ENCODE measurements at regions not wholly inside any gene's neighbourhood (a gene's known extent, or its start where the extent isn't known, plus 50 kb on each side); places are given as distances from the start of the nearest gene placed in this dataset.
"Not testable (repeated sequence)": the region's sequence is repeated elsewhere in the genome, so short reads cannot be mapped to it uniquely, and the experiment has no call there.

DNA sequence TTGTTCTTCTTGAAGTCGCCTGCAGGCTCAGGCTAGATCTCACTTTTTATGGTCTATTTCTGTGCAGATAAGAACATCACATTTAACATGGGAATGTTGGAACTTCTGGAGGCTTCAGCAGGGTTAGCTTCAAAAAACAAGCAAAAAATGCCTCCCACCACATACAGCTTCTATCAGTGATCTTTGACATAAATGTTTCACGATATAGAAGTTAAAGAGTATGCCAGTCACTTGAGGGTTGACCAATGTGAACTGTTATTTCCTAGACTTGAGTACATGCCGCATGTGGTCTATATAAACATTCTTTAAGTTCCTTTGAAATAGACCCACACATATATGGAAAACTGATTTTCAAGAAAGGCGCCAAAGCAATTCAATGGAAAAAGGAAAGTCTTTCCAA lies 219.2 kb upstream of the KLF14 start:
- no peaks in the 10 kb centered on the region for H3K9me3 ChIP-seq
- H3K4me3 ChIP-seq: no peak overlapping the region
- H3K27me3 ChIP-seq: no peaks in the 10 kb centered on the region
- intact Hi-C loops (cut with DNase I; ENCODE audit: low total_unique reads): no loop called here
- no peaks in the 10 kb centered on the region for H3K36me3 ChIP-seq (ENCODE audit: low read depth, missing control alignments)
- H3K27ac ChIP-seq: no peak overlapping the region
- H3K4me1 ChIP-seq: no peaks in the 10 kb centered on the region
- no peak for DNase-seq
- 78 to 81% methylated on average over 4 of the region's 4 CpGs for WGBS, 2 donors
- no peak for TF ChIP-seq POLR2A (IDR thresholded peaks at IDR 0.05)
- TF ChIP-seq, protein P1, sequence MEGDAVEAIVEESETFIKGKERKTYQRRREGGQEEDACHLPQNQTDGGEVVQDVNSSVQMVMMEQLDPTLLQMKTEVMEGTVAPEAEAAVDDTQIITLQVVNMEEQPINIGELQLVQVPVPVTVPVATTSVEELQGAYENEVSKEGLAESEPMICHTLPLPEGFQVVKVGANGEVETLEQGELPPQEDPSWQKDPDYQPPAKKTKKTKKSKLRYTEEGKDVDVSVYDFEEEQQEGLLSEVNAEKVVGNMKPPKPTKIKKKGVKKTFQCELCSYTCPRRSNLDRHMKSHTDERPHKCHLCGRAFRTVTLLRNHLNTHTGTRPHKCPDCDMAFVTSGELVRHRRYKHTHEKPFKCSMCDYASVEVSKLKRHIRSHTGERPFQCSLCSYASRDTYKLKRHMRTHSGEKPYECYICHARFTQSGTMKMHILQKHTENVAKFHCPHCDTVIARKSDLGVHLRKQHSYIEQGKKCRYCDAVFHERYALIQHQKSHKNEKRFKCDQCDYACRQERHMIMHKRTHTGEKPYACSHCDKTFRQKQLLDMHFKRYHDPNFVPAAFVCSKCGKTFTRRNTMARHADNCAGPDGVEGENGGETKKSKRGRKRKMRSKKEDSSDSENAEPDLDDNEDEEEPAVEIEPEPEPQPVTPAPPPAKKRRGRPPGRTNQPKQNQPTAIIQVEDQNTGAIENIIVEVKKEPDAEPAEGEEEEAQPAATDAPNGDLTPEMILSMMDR (IDR thresholded peaks at IDR 0.05): no peak

DNA sequence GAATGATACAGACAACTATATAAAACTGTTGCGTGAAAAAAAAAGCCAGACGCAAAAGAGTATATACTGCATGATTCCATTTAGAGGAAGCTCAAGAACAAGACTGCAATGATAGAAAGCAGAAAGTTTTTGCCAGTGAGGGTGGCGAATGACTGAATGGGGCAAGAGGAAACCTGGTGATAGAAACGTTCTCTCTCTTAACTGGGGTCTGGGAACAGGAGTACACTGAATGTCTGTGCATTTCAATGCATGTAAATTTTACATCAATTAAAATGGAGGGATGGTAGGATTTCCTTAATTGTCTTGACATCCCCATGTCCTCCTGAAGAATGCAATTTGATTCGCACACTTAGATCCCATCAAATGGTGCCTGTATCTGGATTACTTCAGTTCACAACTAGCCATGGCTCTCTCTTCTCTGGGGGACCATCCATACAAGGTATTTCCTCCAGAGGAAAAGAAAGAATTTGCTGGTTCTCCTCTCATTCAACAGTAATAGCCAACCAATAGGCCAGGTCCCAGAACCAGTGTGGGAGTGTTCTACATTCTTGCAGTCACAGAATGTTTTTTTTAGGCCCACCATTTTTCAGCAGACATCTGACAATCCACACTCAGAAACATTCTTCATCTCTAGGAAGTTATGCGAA lies 221.0 kb upstream of the KLF14 start:
- Histone ChIP-seq H3K9me3 (no peaks in the 10 kb centered on the region), H3K27me3 (no peaks in the 10 kb centered on the region), H3K27ac (no peak overlapping the region), H3K4me3 (no peak overlapping the region), H3K4me1 (peaks cover 6% of the 10 kb centered on the region), H3K36me3 (ENCODE audit: low read depth, missing control alignments) (no peaks in the 10 kb centered on the region)
- intact Hi-C loops (cut with DNase I; ENCODE audit: low total_unique reads): no loop called here
- no peak for TF ChIP-seq POLR2A (IDR thresholded peaks at IDR 0.05)
- TF ChIP-seq, protein P1 (IDR thresholded peaks at IDR 0.05): no peak
- DNase-seq: no peak
- 91 to 95% methylated on average over 6 of the region's 6 CpGs for WGBS, 2 donors

DNA sequence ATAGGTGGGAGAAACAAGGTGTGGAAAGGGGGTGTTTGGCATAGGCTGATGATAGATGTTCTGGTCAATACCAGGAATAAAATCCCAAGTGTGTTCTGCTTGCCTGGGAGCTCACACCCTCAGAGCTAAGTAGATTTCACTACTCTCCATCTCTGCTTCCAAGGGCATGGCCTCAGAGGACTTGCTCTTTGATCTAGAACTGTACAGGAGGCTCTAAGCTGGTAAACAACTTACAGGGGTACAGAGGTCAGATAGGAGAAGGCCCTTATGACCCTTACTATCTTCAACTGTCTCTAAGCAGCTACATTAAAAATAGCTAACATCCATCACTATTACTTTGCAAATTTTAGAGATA lies 221.5 kb upstream of the KLF14 start:
- Histone ChIP-seq H3K4me3 (no peak overlapping the region), H3K27ac (no peak overlapping the region), H3K27me3 (no peaks in the 10 kb centered on the region), H3K9me3 (no peaks in the 10 kb centered on the region), H3K4me1 (peaks cover 11% of the 10 kb centered on the region), H3K36me3 (ENCODE audit: low read depth, missing control alignments) (no peaks in the 10 kb centered on the region)
- TF ChIP-seq POLR2A (IDR thresholded peaks at IDR 0.05): no peak
- TF ChIP-seq, protein P1 (IDR thresholded peaks at IDR 0.05): no peak
- no peak for DNase-seq
- intact Hi-C loops (cut with DNase I; ENCODE audit: low total_unique reads): no loop called here

DNA sequence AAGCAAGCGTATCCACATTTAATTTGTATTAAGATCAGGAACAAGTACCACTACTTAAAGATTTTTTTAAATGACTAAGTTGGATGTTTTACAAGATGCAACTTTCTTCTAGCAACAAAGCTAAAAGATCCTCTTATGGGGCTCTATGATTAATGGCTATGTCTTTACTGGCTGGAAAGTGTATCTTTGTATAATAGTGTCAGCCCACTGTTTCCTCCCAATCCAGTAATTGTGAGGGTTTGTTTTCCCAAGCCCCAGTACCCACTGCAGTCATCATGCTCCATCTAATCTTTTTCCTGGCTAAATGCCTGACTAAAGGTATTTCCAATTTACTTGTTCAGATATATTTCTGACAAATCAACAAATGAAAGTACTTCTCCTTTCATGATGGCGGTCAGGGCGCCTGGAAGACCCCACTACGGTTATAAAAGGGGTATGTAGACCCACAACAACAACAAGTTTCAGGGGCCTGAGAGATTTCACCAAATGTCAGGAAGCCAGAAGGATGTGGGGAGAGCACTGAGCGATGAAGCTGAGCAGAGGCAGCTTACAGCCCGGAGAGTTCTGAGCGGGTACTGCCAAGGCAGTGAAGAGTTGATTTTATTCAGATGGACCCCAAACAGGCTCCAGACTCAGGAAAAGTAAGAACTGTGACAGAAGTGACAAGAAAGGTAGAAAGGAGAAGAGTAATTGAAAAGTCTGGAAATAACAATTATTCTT lies 222.6 kb upstream of the KLF14 start:
- DNase-seq: no peak
- Histone ChIP-seq H3K9me3 (no peaks in the 10 kb centered on the region), H3K4me1 (peaks cover 18% of the 10 kb centered on the region), H3K27ac (no peak overlapping the region), H3K27me3 (no peaks in the 10 kb centered on the region), H3K4me3 (no peak overlapping the region), H3K36me3 (ENCODE audit: low read depth, missing control alignments) (no peaks in the 10 kb centered on the region)
- WGBS, 2 donors: 74 to 84% methylated on average over 7 of the region's 7 CpGs
- no peak for TF ChIP-seq POLR2A (IDR thresholded peaks at IDR 0.05)
- TF ChIP-seq, protein P1 (IDR thresholded peaks at IDR 0.05): no peak
- intact Hi-C loops (cut with DNase I; ENCODE audit: low total_unique reads): no loop called here

DNA sequence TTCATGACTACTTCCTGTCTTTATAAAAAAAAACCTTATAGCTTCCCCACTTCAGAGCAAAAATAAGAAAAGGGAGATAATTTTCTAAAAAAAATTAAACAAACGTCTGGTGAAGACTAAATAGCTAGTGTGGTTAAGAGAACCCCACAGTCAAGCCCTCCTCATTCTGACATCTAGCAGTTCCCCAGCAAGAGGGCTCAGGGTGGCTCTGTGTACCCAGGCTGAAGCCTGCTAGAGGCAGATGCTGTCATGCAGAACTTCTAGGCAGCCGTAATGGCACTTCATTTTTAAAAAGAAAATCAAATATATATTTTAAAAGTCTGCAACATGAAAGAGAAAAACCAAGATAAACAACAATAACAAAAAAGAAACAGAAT lies 223.1 kb upstream of the KLF14 start:
- WGBS, 2 donors: 56 to 57% methylated on average over 2 of the region's 2 CpGs
- H3K4me3 ChIP-seq: no peak overlapping the region
- peak overlapping the region in 1 of 2 donors; percentile 15 for H3K27ac ChIP-seq
- H3K27me3 ChIP-seq: no peaks in the 10 kb centered on the region
- intact Hi-C loops (cut with DNase I; ENCODE audit: low total_unique reads): no loop called here
- H3K36me3 ChIP-seq (ENCODE audit: low read depth, missing control alignments): no peaks in the 10 kb centered on the region
- peaks cover 24% of the 10 kb centered on the region for H3K4me1 ChIP-seq
- H3K9me3 ChIP-seq: no peaks in the 10 kb centered on the region
- DNase-seq: no peak
- TF ChIP-seq, protein P1 (IDR thresholded peaks at IDR 0.05): no peak
- no peak for TF ChIP-seq POLR2A (IDR thresholded peaks at IDR 0.05)

DNA sequence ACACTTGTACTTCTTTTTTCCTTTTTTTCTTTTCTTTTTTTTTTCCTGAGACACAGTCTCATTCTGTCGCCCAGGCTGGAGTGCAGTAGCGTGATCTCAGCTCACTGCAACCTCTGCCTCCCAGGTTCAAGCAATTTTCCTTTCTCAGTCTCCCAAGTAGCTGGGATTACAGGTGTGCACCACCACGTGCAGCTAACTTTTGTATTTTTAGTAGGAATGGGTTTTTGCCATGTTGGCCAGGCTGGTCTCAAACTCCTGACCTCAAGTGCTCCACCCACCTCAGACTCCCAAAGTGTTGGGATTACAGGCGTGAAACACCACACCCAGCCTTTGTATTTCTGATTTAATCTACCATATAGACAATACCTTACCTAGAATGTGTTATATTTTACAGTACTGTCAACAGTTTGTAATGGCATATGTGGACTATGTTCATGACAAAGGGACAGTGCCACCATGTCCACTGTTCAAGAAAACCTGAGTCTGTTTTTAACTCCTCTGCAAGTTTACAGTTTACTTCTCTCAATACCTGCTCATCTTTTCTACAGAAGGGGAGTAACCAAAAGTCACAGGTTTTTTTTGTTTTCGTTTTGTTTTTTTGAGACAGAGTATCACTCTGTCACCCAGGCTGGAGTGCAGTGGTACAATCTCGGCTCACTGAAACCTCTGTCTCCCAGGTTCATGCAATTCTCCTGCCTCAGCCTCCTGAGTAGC lies 223.9 kb upstream of the KLF14 start:
- H3K27me3 ChIP-seq; DNase-seq; H3K4me3 ChIP-seq; H3K9me3 ChIP-seq; H3K36me3 ChIP-seq (ENCODE audit: low read depth, missing control alignments); intact Hi-C loops (cut with DNase I; ENCODE audit: low total_unique reads): not testable (repeated sequence)
- 87 to 90% methylated on average over 6 of the region's 6 CpGs for WGBS, 2 donors
- Histone ChIP-seq H3K4me1 (peaks cover 27% of the 10 kb centered on the region), H3K27ac (peak overlapping the region in 1 of 2 donors; percentile 15)

Measured in testis (tissue), 2 donors.